ENCODE measurements at regions not wholly inside any gene's neighbourhood (a gene's known extent, or its start where the extent isn't known, plus 50 kb on each side); places are given as distances from the start of the nearest gene placed in this dataset.

DNA sequence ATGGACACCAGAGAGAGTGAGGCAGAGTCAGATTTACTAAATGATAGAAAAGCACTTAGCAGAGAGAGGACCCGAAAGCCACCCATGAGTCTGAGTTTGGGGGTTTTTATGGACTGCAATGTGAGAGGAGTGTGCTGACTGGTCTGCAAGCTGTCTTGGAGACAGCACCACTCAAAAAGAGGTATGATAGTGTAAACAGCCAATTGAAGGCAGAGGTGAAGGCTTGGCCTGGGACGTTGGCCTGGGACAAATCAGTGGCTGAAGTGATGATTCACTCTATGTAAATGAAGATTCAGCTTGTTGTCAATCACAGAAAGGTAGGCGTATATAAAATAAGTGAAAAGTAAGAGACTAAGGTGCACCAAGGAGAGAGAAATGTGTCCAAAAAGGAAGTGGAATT, 217.6 kb upstream of the ZFP42 start:
- Histone ChIP-seq H3K79me2 (ENCODE audit: control insufficient read depth in 1 of 2, insufficient read depth in 2 of 2, low read length in 2 of 2) (no peaks in the 10 kb centered on the region), H2BK5ac (ENCODE audit: low read depth, low read length) (no peak overlapping the region), H3K23ac (ENCODE audit: insufficient read length) (no peak overlapping the region), H2BK15ac (ENCODE audit: low read length) (no peak overlapping the region), H3K4ac (replicated peaks; ENCODE audit: insufficient read length, low read depth, low read length) (no peak overlapping the region), H2AFZ (ENCODE audit: low read length) (peak overlapping the region; percentile 64; the same call in 1 of the 2 replicates), H2BK12ac (ENCODE audit: low read depth, low read length) (no peak overlapping the region), H3K23me2 (ENCODE audit: low read depth, low read length) (no peaks in the 10 kb centered on the region), H4K20me1 (replicated peaks in 1 of 2; ENCODE audit: control insufficient read depth in 1 of 2, insufficient read depth in 2 of 2, low read length in 2 of 2) (no peaks in the 10 kb centered on the region), H3K79me1 (ENCODE audit: low read depth, low read length) (no peaks in the 10 kb centered on the region), H2BK120ac (replicated peaks; ENCODE audit: low read depth, low read length) (no peak overlapping the region), H3K27ac (ENCODE audit: low read depth, low read length) (no peak overlapping the region), H3K9me3 (ENCODE audit: insufficient read depth in 2 of 2, low read depth in 1 of 2, low read length in 1 of 2) (no peaks in the 10 kb centered on the region), H2AK5ac (ENCODE audit: low read depth, low read length) (no peak overlapping the region), H3K27me3 (replicated peaks in 1 of 4; ENCODE audit: control insufficient read depth in 3 of 4, extremely low read depth in 1 of 4, insufficient read depth in 3 of 4, low read length in 3 of 4) (no peaks in the 10 kb centered on the region; a peak in 1 of 7 replicates), H2BK20ac (ENCODE audit: low read length) (no peak overlapping the region), H3K14ac (ENCODE audit: insufficient read length) (no peak overlapping the region), H4K8ac (ENCODE audit: extremely low read depth, insufficient read depth, low read length) (no peak overlapping the region), H3K9ac (replicated peaks in 1 of 4; ENCODE audit: extremely low read depth in 1 of 4, low read depth in 3 of 4, low read length in 3 of 4) (no peak overlapping the region), H4K5ac (ENCODE audit: insufficient read length, low read depth, low read length) (no peak overlapping the region), H3K36me3 (ENCODE audit: control insufficient read depth in 2 of 4, insufficient read depth in 4 of 4, low read length in 3 of 4) (no peaks in the 10 kb centered on the region), H3K4me1 (replicated peaks in 1 of 4; ENCODE audit: control insufficient read depth in 3 of 4, insufficient read depth in 4 of 4, low read length in 3 of 4) (peaks cover 0 to 4% (median 1%) of the 10 kb centered on the region in 4 experiments; a peak in 1 of 7 replicates), H3K4me3 (ENCODE audit: extremely low read depth in 1 of 4, insufficient read depth in 2 of 4, low read depth in 3 of 4, low read length in 4 of 4) (no peak overlapping the region), H3K56ac (replicated peaks; ENCODE audit: insufficient read length, low read depth, low read length) (no peak overlapping the region), H3K4me2 (ENCODE audit: insufficient read depth in 1 of 2, low read depth in 2 of 2, low read length in 2 of 2) (no peak overlapping the region), H3K18ac (ENCODE audit: extremely low read depth, low read length) (no peak overlapping the region), H4K91ac (replicated peaks; ENCODE audit: insufficient read length, low read length) (no peak overlapping the region)
- CTCF ChIA-PET (ENCODE audit: partially characterized antibody): no interaction called here
- no peak for TF ChIP-seq RBBP5 (IDR thresholded peaks at IDR 0.05; ENCODE audit: borderline replicate concordance, low read depth, low read length)
- TF ChIP-seq SAP30 (IDR thresholded peaks at IDR 0.05; ENCODE audit: insufficient read depth, insufficient replicate concordance, low read length): no peak
- TF ChIP-seq CBX5 (IDR thresholded peaks at IDR 0.05; ENCODE audit: low read depth, low read length): no peak
- TF ChIP-seq JUND (IDR thresholded peaks at IDR 0.05; ENCODE audit: low read length): 0 out of 2 replicates have a peak, but pooled peaks have one; percentile 41
- TF ChIP-seq KDM5A (IDR thresholded peaks at IDR 0.05; ENCODE audit: low read length): no peak
- no peak for TF ChIP-seq MAFK (IDR thresholded peaks at IDR 0.05; ENCODE audit: low read depth, low read length)
- FAIRE-seq (no peak), DNase-seq (ENCODE audit: low read depth in 1 of 2, low spot score in 2 of 2) (no peak)
- POLR2A ChIA-PET (ENCODE audit: partially characterized antibody): no interaction called here
- WGBS, 2 experiments (ENCODE audit: extremely low coverage in 1 of 2, insufficient coverage in 1 of 2, insufficient read length in 1 of 2, insufficient replicate concordance in 2 of 2, low coverage in 1 of 2, low lambda C conversion rate in 2 of 2, missing lambda C conversion rate in 1 of 2): 72% methylated on average over 3 of the region's 3 CpGs; no CpG with 5 or more reads in 1 of the 2 experiments

Measured in H1 (cell line).